ENCODE measurements at regions not wholly inside any gene's neighbourhood (a gene's known extent, or its start where the extent isn't known, plus 50 kb on each side); places are given as distances from the start of the nearest gene placed in this dataset.

DNA sequence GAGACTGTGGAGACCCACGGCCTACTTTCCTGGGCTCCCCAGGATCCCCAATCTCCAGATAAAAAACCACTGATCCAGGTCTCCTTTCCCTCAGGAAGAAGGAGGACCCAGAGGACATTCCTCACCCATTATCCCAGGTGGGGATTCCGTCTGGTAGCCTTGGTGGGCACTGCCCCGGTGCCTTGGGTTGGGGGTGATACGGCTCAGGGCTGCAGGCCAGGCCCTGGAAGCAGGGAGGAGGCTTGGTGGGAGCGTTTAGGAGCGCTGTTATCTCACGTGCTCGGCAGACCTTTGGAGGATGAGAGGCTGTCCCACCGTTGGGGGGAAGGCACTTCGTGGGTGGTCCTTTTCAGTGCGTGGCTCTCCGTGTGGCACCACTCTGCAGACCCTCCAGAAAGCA, 926.3 kb downstream of the BRD1 start:
- no peak for TF ChIP-seq EZH2 (IDR thresholded peaks at IDR 0.05)
- no peak for TF ChIP-seq POLR2AphosphoS5 (IDR thresholded peaks at IDR 0.05; ENCODE audit: borderline replicate concordance, low read depth, low read length)
